Fibroblast of pulmonary artery (primary cell): ENCODE measurements at regions not wholly inside any gene's neighbourhood (a gene's known extent, or its start where the extent isn't known, plus 50 kb on each side); places are given as distances from the start of the nearest gene placed in this dataset.

Experiments used
- DNase-seq: peaks from one replicate; pipeline ENCODE4 v3.0.0-alpha.2; 2010; ENCODE audit warnings: low read depth
- H3K4me3 ChIP-seq: replicated peaks from 2 replicates; pipeline ENCODE4 v1.5.1; 2011; ENCODE audit warnings: low read depth, mild to moderate bottlenecking, control low read depth, low read length, moderate library complexity
- CTCF ChIP-seq: IDR thresholded peaks from 2 replicates; pipeline ENCODE4 v1.5.1; 2011; ENCODE audit warnings: mild to moderate bottlenecking, control low read depth, low read length, inconsistent platforms; ENCODE audit errors: missing control alignments

- TF ChIP-seq CTCF: no peak
- no peak overlapping the region for H3K4me3 ChIP-seq
- DNase-seq: no peak
Measured at GRCh38 chr3:102699104-102699818, 264.4 kb downstream of the ZPLD1 start.

- DNase-seq: no peak
- TF ChIP-seq CTCF: no peak
- H3K4me3 ChIP-seq: no peak overlapping the region
Measured at GRCh38 chr3:102699819-102700140, 265.0 kb downstream of the ZPLD1 start.

- TF ChIP-seq CTCF: no peak
Measured at GRCh38 chr3:102712896-102713295, 278.1 kb downstream of the ZPLD1 start.

GRCh38 chr3:102714567-102714966 is 279.8 kb downstream of the ZPLD1 start:
- H3K4me3 ChIP-seq: no peak overlapping the region
- TF ChIP-seq CTCF: no peak
- no peak for DNase-seq

More at GRCh38 chr3:102712896-102713295, 278.1 kb downstream of the ZPLD1 start:
- DNase-seq: no peak
- no peak overlapping the region for H3K4me3 ChIP-seq

GRCh38 chr3:102715030-102715697 is 280.3 kb downstream of the ZPLD1 start:
- DNase-seq: no peak
- no peak overlapping the region for H3K4me3 ChIP-seq
- no peak for TF ChIP-seq CTCF

GRCh38 chr3:102718651-102719050 is 283.8 kb downstream of the ZPLD1 start:
- no peak for TF ChIP-seq CTCF
- no peak overlapping the region for H3K4me3 ChIP-seq
- no peak for DNase-seq

- no peak for TF ChIP-seq CTCF
- no peak for DNase-seq
- H3K4me3 ChIP-seq: no peak overlapping the region
Measured at GRCh38 chr3:102722317-102722716, 287.5 kb downstream of the ZPLD1 start.
